ENCODE measurements at regions not wholly inside any gene's neighbourhood (a gene's known extent, or its start where the extent isn't known, plus 50 kb on each side); places are given as distances from the start of the nearest gene placed in this dataset.

DNA sequence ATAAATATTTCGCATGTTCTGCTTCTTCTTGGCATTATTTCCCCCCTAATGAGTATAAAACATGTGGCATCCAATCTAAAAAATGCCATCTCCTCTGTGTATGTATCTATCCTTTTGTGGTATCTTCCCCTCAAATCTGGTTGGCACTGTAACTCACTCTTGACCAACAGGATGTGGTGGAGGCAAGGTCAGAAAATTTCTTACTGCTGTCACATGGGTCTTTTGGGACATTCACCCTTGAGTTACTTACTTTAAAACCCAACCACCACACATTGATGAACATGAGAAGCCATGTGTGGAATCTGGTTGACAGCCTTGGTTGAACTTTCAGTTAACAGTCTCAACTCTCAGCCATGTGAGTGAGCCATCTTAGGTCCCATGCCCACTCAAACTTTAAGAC lies 516.9 kb downstream of the SLC16A7 start:
- ATAC-seq (ENCODE audit: low read depth) (no peak), DNase-seq (ENCODE audit: low spot score) (no peak)
- Histone ChIP-seq H3K4me3 (ENCODE audit: severe bottlenecking) (no peak overlapping the region), H3K9me3 (ENCODE audit: severe bottlenecking) (no peaks in the 10 kb centered on the region), H3K27me3 (ENCODE audit: insufficient read depth, poor library complexity, severe bottlenecking) (no peaks in the 10 kb centered on the region), H3K36me3 (ENCODE audit: low read depth) (no peaks in the 10 kb centered on the region), H3K4me1 (ENCODE audit: insufficient read depth, poor library complexity, severe bottlenecking) (no peaks in the 10 kb centered on the region), H3K27ac (ENCODE audit: poor library complexity, severe bottlenecking) (no peak overlapping the region)
- TF ChIP-seq CTCF (IDR thresholded peaks at IDR 0.05; ENCODE audit: poor library complexity, severe bottlenecking), result no peak

GRCh38 chr12:60114169-60114568 lies 518.3 kb downstream of the SLC16A7 start:
- Histone ChIP-seq H3K4me3 (ENCODE audit: severe bottlenecking) (no peak overlapping the region), H3K36me3 (ENCODE audit: low read depth) (no peaks in the 10 kb centered on the region), H3K9me3 (ENCODE audit: severe bottlenecking) (no peaks in the 10 kb centered on the region), H3K27me3 (ENCODE audit: insufficient read depth, poor library complexity, severe bottlenecking) (no peaks in the 10 kb centered on the region), H3K27ac (ENCODE audit: poor library complexity, severe bottlenecking) (no peak overlapping the region), H3K4me1 (ENCODE audit: insufficient read depth, poor library complexity, severe bottlenecking) (peaks cover under 1% of the 10 kb centered on the region)
- DNase-seq (ENCODE audit: low spot score) (no peak), ATAC-seq (ENCODE audit: low read depth) (no peak)
- no peak for TF ChIP-seq CTCF (IDR thresholded peaks at IDR 0.05; ENCODE audit: poor library complexity, severe bottlenecking)

- TF ChIP-seq CTCF (IDR thresholded peaks at IDR 0.05; ENCODE audit: poor library complexity, severe bottlenecking), result no peak
- ATAC-seq (ENCODE audit: low read depth), result no peak
- H3K4me1 ChIP-seq (ENCODE audit: insufficient read depth, poor library complexity, severe bottlenecking), result peaks cover 5% of the 10 kb centered on the region
- no peak overlapping the region for H3K4me3 ChIP-seq (ENCODE audit: severe bottlenecking)
- H3K9me3 ChIP-seq (ENCODE audit: severe bottlenecking), result no peaks in the 10 kb centered on the region
- no peaks in the 10 kb centered on the region for H3K36me3 ChIP-seq (ENCODE audit: low read depth)
- H3K27me3 ChIP-seq (ENCODE audit: insufficient read depth, poor library complexity, severe bottlenecking), result no peaks in the 10 kb centered on the region
- DNase-seq (ENCODE audit: low spot score), result no peak
- H3K27ac ChIP-seq (ENCODE audit: poor library complexity, severe bottlenecking), result no peak overlapping the region
These were observed 523.5 kb downstream of the SLC16A7 start for GRCh38 chr12:60119327-60119726.

DNA sequence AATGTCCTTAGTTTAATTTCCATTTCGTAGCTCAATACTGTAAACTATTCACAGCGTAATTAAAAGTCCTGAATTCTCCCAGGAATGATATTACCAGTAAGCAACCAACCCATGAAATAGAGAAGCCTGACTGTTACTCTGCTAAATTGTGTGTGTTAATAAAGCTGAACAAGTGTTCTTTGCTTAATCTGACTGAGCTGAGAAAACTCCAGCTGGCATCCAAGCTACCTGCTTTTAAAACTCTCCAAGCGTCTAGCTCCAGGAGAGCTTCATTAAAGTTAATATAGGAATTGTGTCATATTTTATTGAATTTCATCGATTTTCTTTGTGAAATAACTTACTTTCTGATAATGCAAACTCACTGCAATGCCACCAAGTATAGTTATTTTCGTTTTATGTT lies 524.4 kb downstream of the SLC16A7 start:
- ATAC-seq (ENCODE audit: low read depth) (no peak), DNase-seq (ENCODE audit: low spot score) (no peak)
- Histone ChIP-seq H3K36me3 (ENCODE audit: low read depth) (no peaks in the 10 kb centered on the region), H3K27ac (ENCODE audit: poor library complexity, severe bottlenecking) (no peak overlapping the region), H3K9me3 (ENCODE audit: severe bottlenecking) (no peaks in the 10 kb centered on the region), H3K27me3 (ENCODE audit: insufficient read depth, poor library complexity, severe bottlenecking) (no peaks in the 10 kb centered on the region), H3K4me1 (ENCODE audit: insufficient read depth, poor library complexity, severe bottlenecking) (peaks cover 5% of the 10 kb centered on the region), H3K4me3 (ENCODE audit: severe bottlenecking) (no peak overlapping the region)
- TF ChIP-seq CTCF (IDR thresholded peaks at IDR 0.05; ENCODE audit: poor library complexity, severe bottlenecking), result no peak

DNA sequence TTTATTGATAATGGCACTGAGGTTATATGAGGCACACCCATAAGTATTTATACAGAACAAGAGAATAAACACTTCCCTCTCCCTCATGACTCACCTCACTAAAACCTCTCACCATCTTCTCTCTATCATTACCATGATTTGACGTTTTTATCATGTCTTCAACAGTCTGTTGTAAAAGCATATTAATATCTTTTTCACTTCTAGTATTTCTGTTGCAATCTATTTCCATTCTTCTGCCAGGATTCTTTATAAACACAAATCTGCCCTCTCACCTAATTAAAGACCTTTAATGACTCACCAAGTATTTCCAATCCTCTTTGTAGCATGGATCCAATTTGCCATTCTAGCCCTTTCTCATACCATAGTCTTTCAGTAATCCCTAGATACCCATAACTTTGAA lies 527.7 kb downstream of the SLC16A7 start:
- DNase-seq (ENCODE audit: low spot score), result no peak
- Histone ChIP-seq H3K4me3 (ENCODE audit: severe bottlenecking) (no peak overlapping the region), H3K4me1 (ENCODE audit: insufficient read depth, poor library complexity, severe bottlenecking) (peaks cover 5% of the 10 kb centered on the region), H3K36me3 (ENCODE audit: low read depth) (no peaks in the 10 kb centered on the region), H3K27ac (ENCODE audit: poor library complexity, severe bottlenecking) (no peak overlapping the region), H3K9me3 (ENCODE audit: severe bottlenecking) (no peaks in the 10 kb centered on the region), H3K27me3 (ENCODE audit: insufficient read depth, poor library complexity, severe bottlenecking) (no peaks in the 10 kb centered on the region)
- TF ChIP-seq CTCF (IDR thresholded peaks at IDR 0.05; ENCODE audit: poor library complexity, severe bottlenecking), result no peak
- no peak for ATAC-seq (ENCODE audit: low read depth)

Measured in RWPE2 (cell line).